Neural cell (in vitro differentiated cells): ENCODE measurements at regions not wholly inside any gene's neighbourhood (a gene's known extent, or its start where the extent isn't known, plus 50 kb on each side); places are given as distances from the start of the nearest gene placed in this dataset.

Source experiments
- H2AFZ ChIP-seq: fragments of 200-600, 300-800 bp; sonication (generic), shearing (Covaris generic); 2 replicates; pipeline ENCODE4 v1.6.0; 2014; ENCODE audit warnings: low read depth, mild to moderate bottlenecking, antibody characterized with exemption, low read length, moderate library complexity
- H3F3A ChIP-seq: fragments of 200-600 bp; shearing (Covaris generic); 2 replicates; pipeline ENCODE4 v1.6.1; 2016; ENCODE audit warnings: mild to moderate bottlenecking, moderate library complexity, mixed read lengths, antibody characterized with exemption, low read length; ENCODE audit not compliant: insufficient read depth, poor library complexity, severe bottlenecking
- H3K27ac ChIP-seq: fragments of 200-600, 300-800 bp; sonication (generic), shearing (Covaris generic); 2 replicates; pipeline ENCODE4 v1.5.1; 2014; ENCODE audit warnings: mild to moderate bottlenecking, low read length, moderate library complexity
- H3K27me3 ChIP-seq: fragments of 300-800, 200-600 bp; sonication (generic), shearing (Covaris generic); 2 replicates; pipeline ENCODE4 v1.6.0; 2014; ENCODE audit warnings: mild to moderate bottlenecking, low read depth, low read length, moderate library complexity; ENCODE audit not compliant: insufficient read depth
- H3K36me3 ChIP-seq: fragments of 300-800, 200-600 bp; sonication (generic), shearing (Covaris generic); 2 replicates; pipeline ENCODE4 v1.5.1; 2014; ENCODE audit warnings: mild to moderate bottlenecking, antibody characterized with exemption, low read length, moderate library complexity; ENCODE audit not compliant: insufficient read depth
- H3K4me2 ChIP-seq: fragments of 300-800, 200-600 bp; sonication (generic), shearing (Covaris generic); 2 replicates; pipeline ENCODE4 v1.6.0; 2014; ENCODE audit warnings: mild to moderate bottlenecking, low read length
- H3K4me3 ChIP-seq: fragments of 300-800, 200-600 bp; sonication (generic), shearing (Covaris generic); 2 replicates; pipeline ENCODE4 v1.5.1; 2014; ENCODE audit warnings: mild to moderate bottlenecking, low read length, moderate library complexity
- H3K79me2 ChIP-seq: fragments of 200-600 bp; shearing (Covaris generic); replicated peaks from 2 replicates; pipeline ENCODE4 v1.6.0; 2014; ENCODE audit warnings: mild to moderate bottlenecking, low read length, moderate library complexity; ENCODE audit not compliant: insufficient read depth
- H3K9ac ChIP-seq: fragments of 300-800, 200-600 bp; sonication (generic), shearing (Covaris generic); 2 replicates; pipeline ENCODE4 v1.6.1; 2016; ENCODE audit warnings: mild to moderate bottlenecking, low read length, mixed read lengths
- H3K9me2 ChIP-seq: fragments of 200-600 bp; shearing (Covaris generic); 2 replicates; pipeline ENCODE4 v1.6.1; 2016; ENCODE audit warnings: mild to moderate bottlenecking, low read length, mixed read lengths; ENCODE audit not compliant: insufficient read depth
- H3K9me3 ChIP-seq: fragments of 200-600, 300-800 bp; sonication (generic), shearing (Covaris generic); 2 replicates; pipeline ENCODE4 v1.6.1; 2016; ENCODE audit warnings: mild to moderate bottlenecking, mixed run types, low read length, moderate library complexity, mixed read lengths
- H4K20me1 ChIP-seq: fragments of 200-600 bp; shearing (Covaris generic); 2 replicates; pipeline ENCODE4 v1.6.1; 2016; ENCODE audit warnings: mild to moderate bottlenecking, mixed run types; ENCODE audit not compliant: insufficient read depth
- CTCF ChIP-seq: fragments of 450-650 bp; IDR thresholded peaks from 2 replicates; pipeline ENCODE4 v1.5.1; 2014; ENCODE audit warnings: antibody characterized with exemption, mild to moderate bottlenecking, moderate library complexity; ENCODE audit not compliant: poor library complexity, severe bottlenecking
- EP300 ChIP-seq: fragments of 450-650 bp; conservative IDR thresholded peaks from 2 replicates; pipeline ENCODE4 v1.6.1; 2014; ENCODE audit warnings: antibody characterized with exemption, mild to moderate bottlenecking, moderate library complexity; ENCODE audit not compliant: poor library complexity, severe bottlenecking
- EZH2 ChIP-seq: fragments of 200-600, 300-800 bp; shearing (Covaris generic), sonication (generic); IDR thresholded peaks from 2 replicates; pipeline ENCODE4 v1.6.1; 2014; ENCODE audit warnings: antibody characterized with exemption, low read length, borderline replicate concordance, mild to moderate bottlenecking; ENCODE audit not compliant: insufficient read depth, poor library complexity, severe bottlenecking
- MXI1 ChIP-seq: fragments of 450-650 bp; conservative IDR thresholded peaks from 2 replicates; pipeline ENCODE4 v1.6.1; 2014; ENCODE audit warnings: antibody characterized with exemption, mild to moderate bottlenecking; ENCODE audit not compliant: poor library complexity, severe bottlenecking
- POLR2AphosphoS5 ChIP-seq: IDR thresholded peaks from 2 replicates; pipeline ENCODE4 v1.6.1; 2012
- RAD21 ChIP-seq: fragments of 450-650 bp; conservative IDR thresholded peaks from 2 replicates; pipeline ENCODE4 v1.6.1; 2014; ENCODE audit warnings: antibody characterized with exemption, mild to moderate bottlenecking, moderate library complexity
- REST ChIP-seq: IDR thresholded peaks from 2 replicates; pipeline ENCODE4 v1.6.1; 2012; ENCODE audit warnings: borderline replicate concordance
- SMC3 ChIP-seq: fragments of 450-650 bp; conservative IDR thresholded peaks from 2 replicates; pipeline ENCODE4 v1.6.1; 2014; ENCODE audit warnings: antibody characterized with exemption, mild to moderate bottlenecking, moderate library complexity; ENCODE audit not compliant: poor library complexity
- TAF1 ChIP-seq: IDR thresholded peaks from 2 replicates; pipeline ENCODE4 v1.6.1; 2012; ENCODE audit warnings: low read depth

GRCh38 chr4:187084701-187085100 lies 361.0 kb upstream of the FAT1 start:
- Histone ChIP-seq H2AFZ (no peak overlapping the region), H3K27ac (no peak overlapping the region), H3K4me3 (no peak overlapping the region), H3K36me3 (no peaks in the 10 kb centered on the region), H3F3A (no peaks in the 10 kb centered on the region), H3K79me2 (no peaks in the 10 kb centered on the region), H3K4me2 (no peak overlapping the region), H3K27me3 (no peaks in the 10 kb centered on the region), H3K9ac (no peak overlapping the region), H3K9me3 (no peaks in the 10 kb centered on the region), H3K9me2 (no peaks in the 10 kb centered on the region), H4K20me1 (no peaks in the 10 kb centered on the region)
- no peak for TF ChIP-seq EZH2
- TF ChIP-seq TAF1 = no peak
- TF ChIP-seq MXI1 = no peak
- no peak for TF ChIP-seq POLR2AphosphoS5
- no peak for TF ChIP-seq RAD21
- no peak for TF ChIP-seq SMC3
- no peak for TF ChIP-seq REST
- no peak for TF ChIP-seq CTCF

GRCh38 chr4:187085339-187085738 lies 361.7 kb upstream of the FAT1 start:
- no peaks in the 10 kb centered on the region for H3K27me3 ChIP-seq
- H3K9me3 ChIP-seq = no peaks in the 10 kb centered on the region
- no peak overlapping the region for H2AFZ ChIP-seq
- no peak overlapping the region for H3K9ac ChIP-seq
- no peaks in the 10 kb centered on the region for H3K79me2 ChIP-seq
- no peak overlapping the region for H3K27ac ChIP-seq
- H4K20me1 ChIP-seq = no peaks in the 10 kb centered on the region
- TF ChIP-seq SMC3 = no peak
- TF ChIP-seq EZH2 = no peak
- TF ChIP-seq REST = no peak
- TF ChIP-seq CTCF = no peak
- no peak for TF ChIP-seq TAF1
- TF ChIP-seq EP300 = no peak
- no peak for TF ChIP-seq POLR2AphosphoS5
- TF ChIP-seq RAD21 = no peak
- TF ChIP-seq MXI1 = no peak
- no peaks in the 10 kb centered on the region for H3K9me2 ChIP-seq
- H3K36me3 ChIP-seq = no peaks in the 10 kb centered on the region
- no peak overlapping the region for H3K4me2 ChIP-seq
- no peaks in the 10 kb centered on the region for H3F3A ChIP-seq
- no peak overlapping the region for H3K4me3 ChIP-seq
